HG03025 (cell line): ENCODE measurements at regions not wholly inside any gene's neighbourhood (a gene's known extent, or its start where the extent isn't known, plus 50 kb on each side); places are given as distances from the start of the nearest gene placed in this dataset.

Experiments used
- ATAC-seq: cut with Tn5 transposase; IDR thresholded peaks from one replicate; pipeline ENCODE4 v1.9.1; 2021; ENCODE audit warnings: mild to moderate bottlenecking, moderate library complexity; ENCODE audit not compliant: unreplicated experiment, low FRiP score

- ATAC-seq, result no peak
Measured at GRCh38 chr1:56395776-56396175, 183.6 kb downstream of the PLPP3 start.

- ATAC-seq, result no peak
Measured at GRCh38 chr1:56394298-56394697, 185.1 kb downstream of the PLPP3 start.

GRCh38 chr1:56390934-56391731 lies 188.2 kb downstream of the PLPP3 start:
- no peak for ATAC-seq

GRCh38 chr1:56390232-56390867 lies 189.0 kb downstream of the PLPP3 start:
- ATAC-seq, result no peak

GRCh38 chr1:56389813-56390212 lies 189.6 kb downstream of the PLPP3 start:
- no peak for ATAC-seq

GRCh38 chr1:56387071-56387740 lies 192.2 kb downstream of the PLPP3 start:
- ATAC-seq, result no peak

GRCh38 chr1:56385314-56385713 lies 194.0 kb downstream of the PLPP3 start:
- no peak for ATAC-seq

- no peak for ATAC-seq
Measured at GRCh38 chr1:56382929-56383328, 196.4 kb downstream of the PLPP3 start.

GRCh38 chr1:56380531-56380930 lies 198.8 kb downstream of the PLPP3 start:
- ATAC-seq, result no peak

- ATAC-seq, result no peak
Measured at GRCh38 chr1:56378341-56379070, 200.9 kb downstream of the PLPP3 start.

GRCh38 chr1:56377431-56377830 lies 201.9 kb downstream of the PLPP3 start:
- ATAC-seq, result no peak

GRCh38 chr1:56376188-56376984 lies 203.0 kb downstream of the PLPP3 start:
- ATAC-seq, result no peak

- ATAC-seq, result no peak
Measured at GRCh38 chr1:56375326-56375804, 204.0 kb downstream of the PLPP3 start.

GRCh38 chr1:56374026-56374974 lies 205.1 kb downstream of the PLPP3 start:
- ATAC-seq, result no peak

GRCh38 chr1:56370513-56370912 lies 208.8 kb downstream of the PLPP3 start:
- ATAC-seq, result no peak

GRCh38 chr1:56363007-56363770 lies 216.2 kb downstream of the PLPP3 start:
- ATAC-seq, result no peak

- no peak for ATAC-seq
Measured at GRCh38 chr1:56360021-56360420, 219.3 kb downstream of the PLPP3 start.

- no peak for ATAC-seq
Measured at GRCh38 chr1:56359056-56359455, 220.3 kb downstream of the PLPP3 start.
